ENCODE measurements at regions not wholly inside any gene's neighbourhood (a gene's known extent, or its start where the extent isn't known, plus 50 kb on each side); places are given as distances from the start of the nearest gene placed in this dataset.

- peak; percentile 99 for TF ChIP-seq ZNF704 (CRISPR knock-in tag; IDR thresholded peaks at IDR 0.05; ENCODE audit: borderline replicate concordance)
- peak; percentile 98 for TF ChIP-seq ZFP36L2 (CRISPR knock-in tag; IDR thresholded peaks at IDR 0.05)
- peak; percentile 94 for TF ChIP-seq BHLHE40 (IDR thresholded peaks at IDR 0.05; ENCODE audit: low read length)
- peak; percentile 100 for TF ChIP-seq TFAP4 (IDR thresholded peaks at IDR 0.05; ENCODE audit: borderline replicate concordance, low read depth)
- TF ChIP-seq FOSL1 (CRISPR knock-in tag; IDR thresholded peaks at IDR 0.05; ENCODE audit: borderline replicate concordance): peak; percentile 88; the same call in 1 of the 2 replicates
- peak; percentile 99 for TF ChIP-seq WIZ (CRISPR knock-in tag; IDR thresholded peaks at IDR 0.05)
- peak; percentile 100 for TF ChIP-seq ZNF879 (CRISPR knock-in tag; IDR thresholded peaks at IDR 0.05)
- peak; percentile 99 for TF ChIP-seq ZNF343 (CRISPR knock-in tag; IDR thresholded peaks at IDR 0.05)
- TF ChIP-seq POLR2AphosphoS2 (IDR thresholded peaks at IDR 0.05; ENCODE audit: low read depth, low read length): no peak
- TF ChIP-seq ZNF644 (CRISPR knock-in tag; IDR thresholded peaks at IDR 0.05; ENCODE audit: low read depth): peak; percentile 99
- TF ChIP-seq ZNF235 (CRISPR knock-in tag; IDR thresholded peaks at IDR 0.05; ENCODE audit: borderline replicate concordance): no peak; the same call in 1 of the 2 replicates
- TF ChIP-seq ZNF777 (CRISPR knock-in tag; IDR thresholded peaks at IDR 0.05): peak; percentile 83
- peak; percentile 100 for TF ChIP-seq IRF9 (CRISPR knock-in tag; IDR thresholded peaks at IDR 0.05; ENCODE audit: borderline replicate concordance)
- peak; percentile 100 for TF ChIP-seq SMAD3 (CRISPR knock-in tag; IDR thresholded peaks at IDR 0.05)
- peak; percentile 99; the same call in 1 of the 2 replicates for TF ChIP-seq ZNF354B (CRISPR knock-in tag; IDR thresholded peaks at IDR 0.05)
- TF ChIP-seq ZNF749 (CRISPR knock-in tag; IDR thresholded peaks at IDR 0.05; ENCODE audit: borderline replicate concordance): peak; percentile 100
- TF ChIP-seq MNT (IDR thresholded peaks at IDR 0.05): peak; percentile 96
- TF ChIP-seq ZGPAT (CRISPR knock-in tag; IDR thresholded peaks at IDR 0.05): peak; percentile 100
- peak; percentile 100 for TF ChIP-seq PRMT3 (CRISPR knock-in tag; IDR thresholded peaks at IDR 0.05; ENCODE audit: borderline replicate concordance, low read depth)
- TF ChIP-seq ZNF30 (CRISPR knock-in tag; IDR thresholded peaks at IDR 0.05): peak; percentile 99
- TF ChIP-seq MAFK (conservative IDR thresholded peaks at IDR 0.05 in 1 of 2, IDR thresholded peaks at IDR 0.05 in 1 of 2; ENCODE audit: low read length in 2 of 2): 0 out of 4 replicates have a peak, but pooled peaks of 1 of the 2 experiments have one; percentile 0
- peak; percentile 99 for TF ChIP-seq TGIF2 (CRISPR knock-in tag; IDR thresholded peaks at IDR 0.05)
- TF ChIP-seq CENPT (CRISPR knock-in tag; IDR thresholded peaks at IDR 0.05; ENCODE audit: low read depth): peak; percentile 95
- TF ChIP-seq ZSCAN20 (CRISPR knock-in tag; IDR thresholded peaks at IDR 0.05; ENCODE audit: borderline replicate concordance): peak; percentile 98; the same call in 1 of the 2 replicates
Measured at GRCh38 chr20:19964289-19965265, 52.6 kb upstream of the NAA20 start (continued).

Measured in HepG2 (cell line).